ENCODE measurements at regions not wholly inside any gene's neighbourhood (a gene's known extent, or its start where the extent isn't known, plus 50 kb on each side); places are given as distances from the start of the nearest gene placed in this dataset.

DNA sequence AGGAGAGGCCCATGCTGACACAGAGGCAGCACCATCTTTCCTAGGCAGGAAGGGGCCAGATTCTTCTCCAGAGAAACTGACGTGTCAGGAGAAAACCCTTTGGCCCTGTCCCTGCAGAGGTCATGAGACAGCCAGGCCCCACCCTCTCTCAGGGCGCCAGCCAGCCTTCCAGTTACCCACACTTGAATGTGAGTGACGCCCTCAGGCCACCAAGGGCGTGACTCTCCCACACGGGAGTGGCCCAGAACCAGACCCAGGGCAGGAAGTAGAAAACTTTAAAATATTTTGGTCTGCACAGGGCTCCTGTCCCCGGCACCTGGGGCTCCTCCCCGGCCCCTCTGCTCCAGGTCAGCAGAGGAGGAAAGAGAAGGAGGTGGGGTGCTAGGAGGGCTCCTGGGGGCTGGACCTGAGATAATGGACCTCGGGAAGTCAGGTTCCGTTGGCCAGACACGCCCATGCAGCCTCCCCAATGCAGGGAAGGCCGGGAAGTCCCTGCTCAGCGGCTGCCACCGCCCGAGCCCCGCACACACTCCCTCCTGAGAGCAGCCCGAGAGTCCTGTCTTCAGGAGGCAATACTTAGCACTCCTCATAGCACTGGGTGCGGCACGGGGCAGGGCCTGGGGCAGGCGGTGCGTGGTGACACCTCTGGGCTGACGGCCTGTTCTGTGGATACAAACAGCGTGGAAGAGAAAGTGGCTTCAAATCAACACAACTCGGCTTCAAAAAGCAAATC lies 67.0 kb upstream of the CFAP46 start:
- Histone ChIP-seq H3K36me3 (replicated peaks in 1 of 2; ENCODE audit: control insufficient read depth in 1 of 2, insufficient read depth in 2 of 2, low read length in 1 of 2) (no peaks in the 10 kb centered on the region), H3K9me2 (no peaks in the 10 kb centered on the region), H3K27me3 (ENCODE audit: insufficient read depth) (no peaks in the 10 kb centered on the region), H2AFZ (ENCODE audit: low read depth) (no peak overlapping the region), H3K79me2 (ENCODE audit: insufficient read depth) (no peaks in the 10 kb centered on the region), H3F3A (replicated peaks; ENCODE audit: insufficient read depth) (peaks cover 8% of the 10 kb centered on the region), H3K27ac (ENCODE audit: low read depth in 2 of 2, low read length in 1 of 2) (no peak overlapping the region), H3K4me1 (ENCODE audit: control insufficient read depth in 1 of 2, insufficient read depth in 2 of 2, low read depth in 1 of 2, low read length in 1 of 2) (no peaks in the 10 kb centered on the region), H3K4me3 (ENCODE audit: low read depth in 2 of 2, low read length in 1 of 2) (no peak overlapping the region), H4K20me1 (ENCODE audit: insufficient read depth) (no peaks in the 10 kb centered on the region), H3K4me2 (no peak overlapping the region), H3K9ac (no peak overlapping the region), H3K9me3 (no peaks in the 10 kb centered on the region)
- CTCF ChIA-PET = no interaction called here
- 53% methylated on average over 7 of the region's 23 CpGs for WGBS (ENCODE audit: low lambda C conversion rate)
- no peak for DNase-seq
- TF ChIP-seq FOSL2 (IDR thresholded peaks at IDR 0.05; ENCODE audit: borderline replicate concordance, low read depth) (no peak), FOXM1 (IDR thresholded peaks at IDR 0.05; ENCODE audit: low read depth) (no peak), MAX (IDR thresholded peaks at IDR 0.05; ENCODE audit: low read depth) (no peak), TAF1 (IDR thresholded peaks at IDR 0.05; ENCODE audit: borderline replicate concordance, low read depth, low read length) (no peak), JUND (IDR thresholded peaks at IDR 0.05) (no peak), USF2 (IDR thresholded peaks at IDR 0.05; ENCODE audit: borderline replicate concordance, low read depth, low read length) (no peak)
- POLR2A ChIA-PET = no interaction called here

GRCh38 chr10:133008736-133009135 lies 66.4 kb upstream of the CFAP46 start:
- CTCF ChIA-PET = no interaction called here
- no peak overlapping the region for H2AFZ ChIP-seq (ENCODE audit: low read depth)
- H3K4me2 ChIP-seq = no peak overlapping the region
- no peaks in the 10 kb centered on the region for H4K20me1 ChIP-seq (ENCODE audit: insufficient read depth)
- no peaks in the 10 kb centered on the region for H3K36me3 ChIP-seq (replicated peaks in 1 of 2; ENCODE audit: control insufficient read depth in 1 of 2, insufficient read depth in 2 of 2, low read length in 1 of 2)
- no peaks in the 10 kb centered on the region for H3K9me3 ChIP-seq
- H3K9ac ChIP-seq = no peak overlapping the region
- peaks cover 8% of the 10 kb centered on the region for H3F3A ChIP-seq (replicated peaks; ENCODE audit: insufficient read depth)
- POLR2A ChIA-PET = no interaction called here
- no peak for TF ChIP-seq RFX5 (IDR thresholded peaks at IDR 0.05; ENCODE audit: low read length)
- TF ChIP-seq RXRA (IDR thresholded peaks at IDR 0.05; ENCODE audit: borderline replicate concordance, low read depth) = no peak
- TF ChIP-seq JUND (IDR thresholded peaks at IDR 0.05) = no peak
- TF ChIP-seq FOXJ3 (CRISPR knock-in tag; IDR thresholded peaks at IDR 0.05) = no peak
- no peak for TF ChIP-seq REST (IDR thresholded peaks at IDR 0.05; ENCODE audit: low read depth, low read length)
- TF ChIP-seq SIN3A (IDR thresholded peaks at IDR 0.05; ENCODE audit: borderline replicate concordance, low read depth, low read length) = no peak
- no peak for TF ChIP-seq IRF3 (IDR thresholded peaks at IDR 0.05; ENCODE audit: low read depth, low read length)
- no peak for TF ChIP-seq MEF2A (IDR thresholded peaks at IDR 0.05; ENCODE audit: borderline replicate concordance, low read depth)
- TF ChIP-seq, protein P1, sequence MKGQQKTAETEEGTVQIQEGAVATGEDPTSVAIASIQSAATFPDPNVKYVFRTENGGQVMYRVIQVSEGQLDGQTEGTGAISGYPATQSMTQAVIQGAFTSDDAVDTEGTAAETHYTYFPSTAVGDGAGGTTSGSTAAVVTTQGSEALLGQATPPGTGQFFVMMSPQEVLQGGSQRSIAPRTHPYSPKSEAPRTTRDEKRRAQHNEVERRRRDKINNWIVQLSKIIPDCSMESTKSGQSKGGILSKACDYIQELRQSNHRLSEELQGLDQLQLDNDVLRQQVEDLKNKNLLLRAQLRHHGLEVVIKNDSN (IDR thresholded peaks at IDR 0.05; ENCODE audit: borderline replicate concordance, low read depth) = no peak
- TF ChIP-seq YY1 (IDR thresholded peaks at IDR 0.05; ENCODE audit: low read depth) = no peak
- TF ChIP-seq EP300 (IDR thresholded peaks at IDR 0.05; ENCODE audit: borderline replicate concordance in 1 of 2, low read depth in 1 of 2, low read length in 1 of 2) = no peak
- TF ChIP-seq RCOR1 (IDR thresholded peaks at IDR 0.05; ENCODE audit: low read length) = no peak
- no peak for TF ChIP-seq ELF1 (IDR thresholded peaks at IDR 0.05)
- TF ChIP-seq GABPA (IDR thresholded peaks at IDR 0.05; ENCODE audit: low read depth) = no peak
- H3K9me2 ChIP-seq = no peaks in the 10 kb centered on the region
- no peaks in the 10 kb centered on the region for H3K4me1 ChIP-seq (ENCODE audit: control insufficient read depth in 1 of 2, insufficient read depth in 2 of 2, low read depth in 1 of 2, low read length in 1 of 2)
- H3K4me3 ChIP-seq (ENCODE audit: low read depth in 2 of 2, low read length in 1 of 2) = no peak overlapping the region
- WGBS (ENCODE audit: low lambda C conversion rate) = 85% methylated on average over 10 of the region's 11 CpGs
- H3K79me2 ChIP-seq (ENCODE audit: insufficient read depth) = no peaks in the 10 kb centered on the region
- H3K27me3 ChIP-seq (ENCODE audit: insufficient read depth) = no peaks in the 10 kb centered on the region
- DNase-seq = no peak
- H3K27ac ChIP-seq (ENCODE audit: low read depth in 2 of 2, low read length in 1 of 2) = no peak overlapping the region

Data from SK-N-SH (cell line).